HG02981 (cell line): ENCODE measurements at regions not wholly inside any gene's neighbourhood (a gene's known extent, or its start where the extent isn't known, plus 50 kb on each side); places are given as distances from the start of the nearest gene placed in this dataset.

ENCODE experiments used
- ATAC-seq: cut with Tn5 transposase; IDR thresholded peaks from one replicate; pipeline ENCODE4 v1.9.1; 2021; ENCODE audit warnings: mild to moderate bottlenecking, moderate library complexity; ENCODE audit not compliant: unreplicated experiment

DNA sequence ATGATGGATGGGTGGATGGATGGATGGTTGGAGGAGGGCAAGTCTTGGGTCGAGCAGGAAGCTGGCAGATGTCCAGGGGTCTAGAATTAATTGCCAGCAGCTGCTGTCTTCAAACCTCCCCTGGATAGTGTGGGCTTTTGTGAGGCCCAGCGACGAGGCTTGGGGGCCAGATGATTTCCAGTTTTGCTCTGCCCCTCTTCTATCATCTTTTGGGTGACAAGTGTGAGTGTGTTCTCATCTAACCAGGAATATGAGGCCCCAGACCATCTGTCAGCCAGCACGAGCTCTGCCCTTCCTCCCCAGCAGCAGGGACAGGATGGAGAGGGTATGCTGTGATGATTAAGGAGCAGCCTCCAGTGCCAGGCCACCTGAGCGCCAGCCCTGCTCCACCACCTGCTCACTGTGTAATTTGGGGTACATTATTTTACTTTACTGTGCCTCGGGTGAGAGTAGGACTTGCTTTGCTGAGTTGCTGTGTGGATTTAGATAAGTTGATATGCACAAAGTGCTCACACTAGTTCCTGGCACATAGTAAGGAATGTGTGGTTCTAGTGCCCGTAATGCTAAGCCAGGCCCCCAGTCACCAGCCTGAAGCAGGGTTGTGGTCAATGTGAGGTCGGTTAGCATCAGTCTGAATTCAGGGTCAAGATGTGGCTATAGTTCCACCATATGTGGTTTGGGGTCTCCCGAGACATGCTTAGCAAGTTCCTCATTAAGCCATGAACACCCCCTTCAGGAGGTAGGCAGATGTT lies 251.1 kb downstream of the CYP26B1 start:
- no peak for ATAC-seq

DNA sequence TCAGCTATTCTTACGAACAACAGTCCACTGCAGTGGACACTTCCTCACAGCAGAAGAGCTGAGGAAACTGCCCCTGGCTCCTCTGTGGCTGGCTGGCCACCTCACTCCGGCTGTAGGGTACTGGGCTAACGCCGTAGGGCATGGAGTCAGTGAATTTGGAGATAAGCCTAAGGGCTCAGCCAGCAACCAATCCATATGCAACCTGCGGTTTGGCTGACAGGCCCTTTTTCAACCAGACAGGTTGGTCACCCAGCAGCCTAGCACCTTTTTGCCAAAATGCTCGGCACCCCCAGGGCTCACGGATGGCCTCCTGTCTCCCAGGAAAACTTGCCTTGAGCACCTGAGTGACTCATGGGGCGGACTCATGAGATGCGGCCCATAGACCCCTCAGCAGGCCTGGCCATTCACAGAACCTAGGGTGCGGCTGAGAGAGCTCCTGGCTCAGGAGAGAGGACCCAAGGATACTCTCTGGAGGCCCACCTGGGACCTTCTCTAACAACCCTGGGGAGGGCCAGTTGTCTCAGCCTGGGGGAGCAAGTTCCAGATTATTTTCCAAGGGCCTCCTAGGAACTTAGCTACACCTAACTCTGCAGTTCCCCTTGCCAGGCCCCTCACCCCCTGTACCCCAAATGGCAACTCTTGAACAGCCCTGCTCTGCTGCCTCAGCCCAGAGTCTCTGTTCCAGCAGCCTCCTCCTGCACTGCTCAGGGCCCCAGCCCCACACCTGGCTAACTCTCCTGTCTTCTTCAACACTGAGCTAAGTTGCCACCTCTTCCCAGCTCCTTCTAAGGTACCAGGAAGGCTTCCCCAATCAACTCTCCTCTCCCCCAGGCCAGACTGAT lies 252.1 kb downstream of the CYP26B1 start:
- no peak for ATAC-seq

DNA sequence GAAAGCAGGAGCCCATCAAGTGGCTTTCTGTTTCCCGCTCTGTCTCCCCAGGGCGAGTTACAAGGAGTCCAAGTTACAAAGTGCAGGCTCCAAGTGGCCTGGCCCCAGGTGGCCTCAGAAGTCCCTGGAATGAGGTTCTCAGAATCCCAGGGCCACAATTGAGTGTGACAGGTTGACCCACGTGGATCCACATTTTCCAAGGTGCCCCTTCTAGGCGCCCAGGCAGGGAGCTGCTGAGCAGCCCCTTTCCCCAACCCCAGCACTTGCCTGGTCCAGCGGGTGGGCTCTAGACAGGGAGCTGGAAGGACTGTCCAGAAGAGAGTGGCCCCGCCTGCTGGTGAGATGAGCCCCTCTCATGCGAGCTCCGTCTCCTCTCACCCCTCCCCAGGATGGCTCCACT lies 253.4 kb downstream of the CYP26B1 start:
- ATAC-seq = no peak

DNA sequence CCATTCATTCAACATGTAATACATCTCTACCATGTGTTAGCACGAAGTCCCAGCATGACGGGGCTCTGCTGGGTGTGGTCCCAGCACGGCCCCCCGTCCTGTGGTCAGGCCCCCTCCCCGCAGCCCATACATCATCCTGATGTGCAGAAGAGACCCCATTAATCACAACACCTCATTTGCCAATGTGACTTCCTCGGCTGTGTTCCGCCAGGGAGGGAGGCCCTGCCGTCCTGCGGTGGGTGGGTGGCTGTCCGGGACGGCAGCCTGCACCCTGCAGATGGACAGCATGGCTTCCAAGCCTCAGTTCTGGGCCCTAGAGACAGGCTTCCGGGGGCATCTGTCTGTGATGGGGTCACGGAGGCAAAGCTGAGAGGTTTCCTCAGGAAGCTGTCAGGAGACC lies 254.0 kb downstream of the CYP26B1 start:
- no peak for ATAC-seq

DNA sequence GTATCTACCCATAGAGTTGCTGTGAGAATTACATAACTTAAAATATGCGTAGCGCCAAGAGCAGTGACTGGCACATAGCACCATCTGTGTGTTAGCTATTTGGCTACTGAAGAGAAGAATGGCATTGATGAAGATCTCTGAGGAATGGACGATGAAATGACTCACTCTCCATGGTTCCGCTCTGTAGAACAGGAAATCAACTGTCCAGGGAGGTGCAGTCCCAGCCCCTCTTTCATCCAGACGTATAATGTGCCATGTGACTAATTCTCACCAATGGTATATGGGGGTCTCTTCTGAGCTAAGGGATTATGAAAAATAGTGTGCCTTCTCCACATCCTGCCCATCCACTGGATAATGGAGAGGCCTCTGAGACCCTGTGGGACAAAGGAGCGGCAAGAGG lies 254.8 kb downstream of the CYP26B1 start:
- no peak for ATAC-seq

DNA sequence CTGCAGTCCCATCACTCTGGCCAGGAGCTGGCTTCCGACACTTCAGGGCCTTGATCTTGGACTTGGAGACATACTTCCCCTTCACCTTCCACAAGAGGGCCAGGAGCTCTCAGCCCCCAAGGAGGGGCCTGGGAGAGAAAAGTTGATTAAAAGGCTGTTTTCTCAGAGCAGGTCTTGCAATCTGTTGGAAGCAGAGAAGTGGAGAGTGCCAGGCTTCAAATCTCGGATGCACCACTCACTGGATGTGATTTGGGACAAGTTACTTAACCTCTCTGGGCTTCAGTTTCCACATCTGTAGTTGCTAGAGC lies 255.3 kb downstream of the CYP26B1 start:
- no peak for ATAC-seq

DNA sequence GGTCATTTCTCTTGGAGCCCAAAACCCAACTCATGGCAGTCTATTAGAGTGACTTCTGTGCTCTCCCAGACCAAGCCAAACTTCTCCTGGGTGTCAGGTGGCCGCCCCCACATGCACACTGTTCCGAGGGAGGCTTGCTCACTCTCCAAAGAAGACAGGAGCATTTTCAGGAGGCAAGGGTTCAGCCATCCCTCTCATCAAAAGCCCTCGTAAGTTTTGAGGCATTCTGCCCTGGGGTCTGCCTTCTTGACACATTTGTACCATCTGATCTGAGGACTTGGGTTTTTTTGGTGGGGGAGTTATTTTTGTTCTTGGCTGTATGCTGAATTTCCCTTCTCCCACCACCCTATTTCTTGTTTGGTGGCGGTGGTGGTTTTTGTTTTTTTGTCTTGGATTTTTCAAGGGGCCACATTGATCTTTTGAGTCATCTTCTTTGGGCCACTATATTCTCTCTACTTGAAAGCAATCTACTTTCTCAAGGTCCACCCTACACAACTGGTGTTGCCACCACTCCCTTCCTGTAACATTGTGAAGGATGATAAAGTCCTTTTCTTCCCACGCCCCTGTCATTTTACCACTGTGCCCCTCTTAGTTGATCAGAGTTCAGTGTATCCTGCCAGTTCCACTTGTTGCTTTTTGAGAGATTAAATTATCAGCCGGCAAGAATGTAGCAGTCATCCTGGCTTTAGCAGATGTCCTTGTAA lies 255.8 kb downstream of the CYP26B1 start:
- ATAC-seq = no peak

DNA sequence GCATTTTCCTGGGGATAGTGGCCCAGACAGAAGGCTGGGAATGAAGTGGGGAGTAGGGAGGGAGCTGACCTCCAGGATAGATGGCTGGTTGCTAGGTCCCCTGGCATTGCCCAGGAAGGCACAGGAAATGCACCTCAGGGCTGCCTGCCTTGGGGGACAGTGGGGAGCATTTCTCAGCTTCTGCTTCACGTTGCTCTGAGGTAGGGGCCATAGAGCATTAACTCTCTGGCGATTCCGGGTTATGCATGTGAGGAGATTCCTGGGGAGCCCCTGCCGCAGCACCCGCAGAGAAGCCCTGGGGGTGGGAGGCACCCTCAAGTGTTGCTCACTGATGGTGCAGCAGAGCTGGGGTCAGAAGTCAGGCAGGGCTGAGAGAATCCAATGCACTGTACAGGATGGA lies 256.5 kb downstream of the CYP26B1 start:
- ATAC-seq = no peak

DNA sequence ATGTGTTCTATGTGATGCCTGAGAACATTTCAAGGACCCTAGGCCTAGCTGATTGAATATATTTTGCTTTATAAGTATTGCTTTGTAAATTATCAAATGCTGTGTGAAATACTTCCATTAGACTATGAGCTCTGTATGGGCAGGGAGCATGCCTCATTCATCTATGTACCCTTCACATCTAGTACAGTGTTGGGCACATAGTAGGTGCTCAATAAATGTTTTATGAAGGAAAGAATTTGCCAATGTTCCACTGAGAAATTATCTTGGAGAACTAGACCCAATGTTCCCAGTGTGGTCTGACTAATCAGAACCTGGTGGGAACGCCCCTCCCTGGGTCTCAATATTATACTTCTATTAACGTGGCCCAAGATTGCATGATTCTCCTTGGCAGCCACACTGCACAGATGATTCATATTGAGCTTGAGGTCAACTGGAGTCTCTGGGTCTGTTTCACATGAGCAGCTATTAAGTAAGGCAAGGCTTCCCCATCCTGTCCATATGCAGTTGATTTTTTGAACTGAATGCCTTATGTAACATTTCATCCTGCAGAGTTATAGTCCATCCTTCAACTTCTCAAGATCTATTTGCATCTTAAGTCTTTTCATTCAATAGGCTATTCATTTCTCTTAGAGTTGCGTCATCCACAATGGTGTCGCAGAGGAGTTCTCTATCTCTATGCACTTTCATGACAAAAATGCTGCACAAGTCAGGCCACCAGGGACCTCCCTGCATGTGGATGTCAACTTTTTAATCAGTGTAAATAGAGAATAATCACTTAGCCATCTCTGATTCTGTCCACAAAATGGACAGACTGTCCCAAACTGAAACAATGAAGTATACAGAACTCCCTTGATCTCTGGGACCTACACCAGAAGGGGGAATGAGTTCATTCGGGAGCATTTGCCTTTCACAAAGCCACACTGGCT lies 257.6 kb downstream of the CYP26B1 start:
- no peak for ATAC-seq

DNA sequence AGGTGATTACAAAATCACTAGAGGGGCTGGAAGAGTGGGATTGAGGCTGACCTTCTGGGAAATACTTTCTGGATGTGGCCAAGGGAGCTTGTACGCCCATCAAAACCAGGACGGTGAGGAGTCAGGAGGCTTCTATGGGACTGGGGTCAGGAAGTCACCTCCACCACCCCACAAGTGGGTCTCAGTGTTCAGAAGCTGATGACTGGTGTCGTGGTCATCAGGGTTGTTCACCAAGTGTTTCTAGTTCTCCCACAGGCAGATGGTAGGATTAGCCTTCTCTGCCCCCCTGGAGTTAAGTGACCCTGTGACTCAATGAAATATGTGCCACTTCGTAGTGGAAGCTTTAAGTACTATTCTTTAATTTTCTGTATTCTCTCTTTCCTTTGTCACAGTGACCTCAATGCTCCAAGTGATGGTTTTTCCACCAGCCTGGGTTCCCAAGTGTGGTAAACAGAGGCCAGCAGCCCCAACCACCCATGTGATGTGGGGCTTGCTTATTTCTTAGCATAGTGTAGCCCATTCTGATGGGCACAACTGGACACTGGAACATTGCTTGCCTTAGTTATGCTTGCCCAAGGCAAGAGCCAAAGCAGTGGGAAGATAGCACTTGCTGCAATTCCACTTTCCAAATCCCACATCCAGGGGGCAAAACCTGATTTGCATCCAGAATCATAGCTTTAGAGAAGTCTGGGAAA lies 258.8 kb downstream of the CYP26B1 start:
- ATAC-seq = no peak

DNA sequence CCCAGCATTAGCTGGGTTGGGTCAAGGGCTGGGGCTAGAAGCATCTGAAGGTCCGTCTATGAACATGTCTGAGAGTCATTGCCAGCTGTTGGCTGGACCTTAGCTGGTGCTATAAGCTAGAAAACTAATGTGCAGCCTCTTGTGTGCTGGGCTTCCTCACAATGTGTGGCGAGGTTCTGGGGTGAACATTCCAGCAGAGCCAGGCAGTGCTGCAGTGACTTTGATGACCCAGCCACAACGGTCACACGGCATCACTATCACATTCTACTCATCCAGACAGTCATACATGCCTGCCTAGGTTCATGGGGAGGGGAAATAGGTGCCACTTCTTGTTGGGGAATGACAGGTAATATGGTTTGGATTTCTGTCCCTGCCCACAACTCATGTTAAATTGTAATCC lies 260.5 kb downstream of the CYP26B1 start:
- no peak for ATAC-seq

DNA sequence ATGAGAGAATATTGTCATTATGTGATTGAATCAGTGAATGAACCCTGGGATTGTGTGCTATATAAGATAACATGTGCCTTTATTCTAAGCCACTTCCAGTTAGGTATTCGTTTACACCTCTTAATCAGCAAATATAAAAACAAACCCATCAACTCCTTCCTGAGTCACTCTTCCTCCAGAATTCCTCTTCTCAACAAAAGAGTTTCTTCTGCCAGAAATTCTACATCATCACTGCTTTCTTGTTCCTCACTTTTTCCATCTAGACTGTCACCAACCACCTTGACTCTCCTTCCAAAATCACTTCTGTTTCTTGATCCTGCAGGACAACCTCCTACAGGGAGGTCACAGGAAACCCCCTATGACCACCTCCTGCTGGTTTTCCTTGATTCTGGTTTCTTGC lies 261.4 kb downstream of the CYP26B1 start:
- no peak for ATAC-seq

DNA sequence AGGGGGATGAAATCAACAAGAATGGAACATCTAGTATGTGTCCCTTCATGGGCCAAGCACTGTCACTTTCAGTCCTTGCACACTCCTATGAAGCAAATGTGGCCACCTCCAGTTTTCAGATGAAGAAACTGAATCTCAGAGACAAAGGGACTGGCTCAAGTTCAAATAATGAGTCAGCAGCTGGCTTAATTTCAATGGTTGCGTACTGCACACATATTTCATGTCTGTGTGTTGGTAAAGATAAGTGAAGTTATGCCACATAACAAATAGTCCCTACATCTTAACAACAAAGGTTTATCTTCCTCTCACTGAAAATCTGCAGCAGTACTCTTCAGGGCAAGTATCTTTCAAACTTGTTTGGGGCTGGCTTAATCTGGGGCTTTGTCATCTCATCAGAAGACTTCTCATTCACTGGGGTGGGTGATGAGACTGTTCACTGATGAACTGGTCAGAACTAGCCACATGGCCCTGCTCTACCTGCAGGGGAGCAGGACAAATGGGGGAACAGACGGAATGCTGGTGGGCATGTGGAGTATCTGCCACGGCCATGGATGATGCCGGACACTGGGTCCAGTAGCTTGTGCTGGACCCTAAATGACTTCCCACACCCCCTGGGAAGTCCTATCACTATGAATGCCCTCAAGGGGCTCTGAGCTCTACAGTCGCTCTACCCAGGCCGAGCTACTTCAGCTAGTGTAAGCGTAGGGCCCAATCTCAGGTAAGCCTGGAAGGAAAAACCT lies 263.2 kb downstream of the CYP26B1 start:
- ATAC-seq = no peak

DNA sequence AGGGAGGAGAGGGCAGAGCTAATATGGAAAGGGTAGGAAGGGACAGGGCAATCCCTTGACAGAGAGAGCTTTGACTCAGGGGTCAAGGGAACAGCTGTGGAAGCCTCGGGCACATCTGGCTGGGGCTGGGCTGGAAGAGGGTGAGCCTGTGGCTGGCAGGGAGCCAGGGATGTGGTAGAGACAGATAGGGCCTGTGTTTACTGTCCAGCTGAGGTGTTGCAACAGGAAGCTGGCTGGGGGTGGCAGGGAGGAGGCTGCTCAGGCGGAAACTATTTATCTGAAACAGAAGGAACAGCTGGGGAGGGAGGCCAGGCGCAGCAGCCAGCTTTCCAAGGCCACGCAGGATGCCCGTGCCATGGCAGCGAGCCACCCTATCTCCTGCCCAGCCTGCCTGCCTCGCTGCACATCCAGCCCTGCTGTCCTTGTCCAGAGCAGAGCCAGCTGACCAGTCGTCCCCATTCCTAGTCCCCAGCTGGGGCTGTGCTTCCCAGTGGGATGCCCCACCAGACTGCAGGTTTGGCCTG lies 264.7 kb downstream of the CYP26B1 start:
- no peak for ATAC-seq

DNA sequence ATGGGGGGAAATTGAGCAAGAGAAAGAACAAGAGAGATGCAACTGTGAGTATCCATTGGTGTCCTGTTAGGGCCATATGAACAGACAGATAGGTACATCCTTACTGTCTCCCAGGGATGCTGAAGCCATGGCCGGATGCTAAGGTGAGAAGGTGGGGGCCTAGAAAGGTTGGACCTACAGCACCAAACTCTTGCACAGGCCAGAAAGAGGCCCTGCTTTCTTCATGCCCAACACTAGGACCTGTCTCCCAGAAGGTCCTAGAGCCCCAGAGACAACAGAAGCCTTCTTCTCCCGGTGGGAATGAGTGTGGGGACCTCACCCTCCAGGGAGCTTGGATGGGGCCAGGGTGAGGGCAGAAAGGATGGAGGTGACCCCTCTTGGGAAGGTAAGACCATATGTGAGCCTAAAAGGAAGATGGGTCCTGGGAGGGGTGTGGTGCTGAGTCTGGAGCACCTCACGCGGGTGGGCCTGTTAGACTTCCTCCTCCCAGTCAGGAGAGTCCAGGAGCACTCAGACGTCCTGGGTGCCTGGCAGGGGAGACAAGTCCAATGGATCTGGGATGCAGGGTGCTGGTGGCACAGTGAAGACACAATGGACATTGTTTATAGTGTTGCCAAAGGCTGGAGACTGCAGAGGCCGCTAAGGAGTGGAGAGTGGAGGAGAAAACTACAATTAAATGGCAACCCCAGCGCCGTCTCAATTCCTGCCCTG lies 265.3 kb downstream of the CYP26B1 start:
- ATAC-seq = no peak

DNA sequence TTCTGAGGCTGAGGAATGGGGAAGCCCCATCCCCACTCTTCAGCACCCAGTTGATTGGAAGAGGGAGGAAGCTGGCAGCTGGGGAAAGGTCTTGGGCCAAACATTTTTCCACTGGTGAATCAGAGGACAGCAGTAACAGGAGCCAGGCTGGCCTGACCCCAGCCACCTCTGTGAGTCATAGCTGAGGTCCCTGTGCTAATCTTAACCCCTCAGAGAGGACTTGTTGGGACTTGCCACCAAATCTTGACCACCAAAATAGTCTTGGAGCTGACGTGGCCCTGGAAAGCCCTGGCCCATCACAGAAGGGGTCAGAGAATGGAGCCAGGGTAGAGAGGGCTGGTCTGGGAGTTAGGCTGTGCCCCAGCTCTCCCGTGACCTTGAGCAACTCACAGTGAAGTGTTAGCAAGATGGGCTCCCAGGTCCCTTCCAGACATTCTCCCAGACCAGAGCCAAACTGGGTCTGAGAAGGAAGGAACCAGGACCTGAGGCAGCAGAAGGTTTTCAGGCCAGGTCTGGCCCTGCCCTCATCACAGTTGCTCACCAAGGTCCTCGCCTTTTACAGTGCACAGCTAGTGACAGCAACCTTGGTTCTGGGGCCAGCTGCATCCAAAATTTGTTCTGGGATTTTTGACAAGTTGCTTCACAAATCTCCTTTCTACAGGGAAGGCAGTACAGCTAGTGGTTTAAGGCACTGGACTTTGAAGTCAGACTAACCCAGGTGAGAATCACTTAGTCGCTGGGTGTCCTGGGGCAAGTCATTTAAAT lies 266.6 kb downstream of the CYP26B1 start:
- no peak for ATAC-seq

DNA sequence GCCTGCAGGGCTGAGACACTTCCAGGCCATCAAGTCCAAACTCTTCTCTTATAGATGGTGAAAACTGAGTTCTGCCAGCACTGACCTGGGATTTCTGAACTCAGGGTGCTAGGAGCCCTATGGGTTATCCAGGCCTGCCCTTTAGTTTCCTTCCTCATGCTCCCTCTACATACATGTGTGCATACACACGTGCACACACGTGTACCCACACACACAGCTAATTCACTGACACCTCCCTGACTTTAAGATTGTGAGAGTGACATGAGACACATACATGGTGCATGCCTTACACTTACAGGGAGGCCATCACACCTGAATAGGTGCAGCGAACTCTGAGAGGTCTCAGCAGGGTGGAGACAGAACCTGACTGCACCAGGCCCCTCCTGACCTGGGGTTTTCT lies 267.4 kb downstream of the CYP26B1 start:
- no peak for ATAC-seq
